ENCODE measurements at regions not wholly inside any gene's neighbourhood (a gene's known extent, or its start where the extent isn't known, plus 50 kb on each side); places are given as distances from the start of the nearest gene placed in this dataset.

GRCh38 chr4:145231906-145232700, 51.7 kb upstream of the OTUD4 start:
- dilution Hi-C loops (cut with MboI; ENCODE audit: extremely low pct_ligation_motif_present, low sequenced_read_pairs) = loop anchor here (25.0 kb wide), 1 partner anchor 230 kb away; no protein-coding TSS in a partner anchor
- Histone ChIP-seq H4K20me1 (replicated peaks; ENCODE audit: control insufficient read depth, extremely low read depth, insufficient read depth, low read length) (no peaks in the 10 kb centered on the region), H3K4me3 (replicated peaks in 1 of 3; ENCODE audit: insufficient read depth in 1 of 3, low read depth in 1 of 3, low read length in 3 of 3) (no peak overlapping the region), H3K9me1 (replicated peaks; ENCODE audit: control insufficient read depth, extremely low read depth, insufficient read depth, low read length) (no peaks in the 10 kb centered on the region), H3K27me3 (ENCODE audit: control insufficient read depth in 2 of 2, insufficient read depth in 2 of 2, low read length in 2 of 2) (peaks cover 2 to 3% of the 10 kb centered on the region in 2 experiments), H3K27ac (ENCODE audit: insufficient read depth, low read depth, low read length) (no peak overlapping the region), H3K9ac (replicated peaks; ENCODE audit: extremely low read depth, insufficient read depth, low read length) (no peak overlapping the region), H3K9me3 (replicated peaks; ENCODE audit: control insufficient read depth, insufficient read depth, low read length) (no peaks in the 10 kb centered on the region), H3K36me3 (ENCODE audit: control insufficient read depth in 2 of 2, extremely low read depth in 1 of 2, insufficient read depth in 2 of 2, low read length in 2 of 2) (no peaks in the 10 kb centered on the region), H2AFZ (ENCODE audit: low read depth, low read length) (no peak overlapping the region), H3K79me2 (ENCODE audit: control insufficient read depth, insufficient read depth, low read length) (no peaks in the 10 kb centered on the region), H3K4me2 (ENCODE audit: insufficient read depth, low read length) (no peak overlapping the region), H3K4me1 (ENCODE audit: control insufficient read depth, extremely low read depth, insufficient read depth, low read length) (peaks cover 8% of the 10 kb centered on the region)
- TF ChIP-seq MYC (IDR thresholded peaks at IDR 0.05; ENCODE audit: low read depth, low read length) (no peak), EZH2 (IDR thresholded peaks at IDR 0.05; ENCODE audit: borderline replicate concordance, low read depth, low read length, severe bottlenecking) (no peak), JUN (IDR thresholded peaks at IDR 0.05; ENCODE audit: borderline replicate concordance, insufficient read depth, insufficient read length, low read depth) (no peak), POLR2A (IDR thresholded peaks at IDR 0.05; ENCODE audit: low read depth, low read length) (no peak), FOS (IDR thresholded peaks at IDR 0.05; ENCODE audit: borderline replicate concordance, insufficient read depth, low read length) (no peak), MAX (IDR thresholded peaks at IDR 0.05; ENCODE audit: insufficient read depth, insufficient read length) (no peak), POLR2AphosphoS5 (IDR thresholded peaks at IDR 0.05; ENCODE audit: insufficient read depth, low read depth, low read length) (no peak), GATA2 (IDR thresholded peaks at IDR 0.05; ENCODE audit: insufficient read depth, insufficient read length, low read depth, low read length) (no peak)
- TF ChIP-seq, protein P1, sequence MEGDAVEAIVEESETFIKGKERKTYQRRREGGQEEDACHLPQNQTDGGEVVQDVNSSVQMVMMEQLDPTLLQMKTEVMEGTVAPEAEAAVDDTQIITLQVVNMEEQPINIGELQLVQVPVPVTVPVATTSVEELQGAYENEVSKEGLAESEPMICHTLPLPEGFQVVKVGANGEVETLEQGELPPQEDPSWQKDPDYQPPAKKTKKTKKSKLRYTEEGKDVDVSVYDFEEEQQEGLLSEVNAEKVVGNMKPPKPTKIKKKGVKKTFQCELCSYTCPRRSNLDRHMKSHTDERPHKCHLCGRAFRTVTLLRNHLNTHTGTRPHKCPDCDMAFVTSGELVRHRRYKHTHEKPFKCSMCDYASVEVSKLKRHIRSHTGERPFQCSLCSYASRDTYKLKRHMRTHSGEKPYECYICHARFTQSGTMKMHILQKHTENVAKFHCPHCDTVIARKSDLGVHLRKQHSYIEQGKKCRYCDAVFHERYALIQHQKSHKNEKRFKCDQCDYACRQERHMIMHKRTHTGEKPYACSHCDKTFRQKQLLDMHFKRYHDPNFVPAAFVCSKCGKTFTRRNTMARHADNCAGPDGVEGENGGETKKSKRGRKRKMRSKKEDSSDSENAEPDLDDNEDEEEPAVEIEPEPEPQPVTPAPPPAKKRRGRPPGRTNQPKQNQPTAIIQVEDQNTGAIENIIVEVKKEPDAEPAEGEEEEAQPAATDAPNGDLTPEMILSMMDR (IDR thresholded peaks at IDR 0.05; ENCODE audit: extremely low read depth in 1 of 2, insufficient read depth in 1 of 2, low read depth in 1 of 2, low read length in 2 of 2) = no peak
- peak; percentile 66 for FAIRE-seq
- peak; percentile 59 for DNase-seq (ENCODE audit: low read depth, low spot score)
- BruUV-seq (replicated peaks) = no TSS peak
- CTCF ChIA-PET = interaction anchor here (1.1 to 7.8 kb wide), 6 partner anchors 10 to 385 kb away, joined by 3 to 138 read pairs (median 7); no protein-coding TSS in a partner anchor
- intact Hi-C loops (cut with micrococcal nuclease) = no loop called here
- POLR2A ChIA-PET = no interaction called here

All from endothelial cell of umbilical vein (primary cell).